EL (cell line): ENCODE measurements at regions not wholly inside any gene's neighbourhood (a gene's known extent, or its start where the extent isn't known, plus 50 kb on each side); places are given as distances from the start of the nearest gene placed in this dataset.
A peak's percentile ranks its signal among the peaks of the same experiment; 100 is the strongest.
"Not testable (repeated sequence)": the region's sequence is repeated elsewhere in the genome, so short reads cannot be mapped to it uniquely, and the experiment has no call there.

Experiments
- DNase-seq: peaks from one replicate; pipeline ENCODE4 v3.0.0-alpha.2; 2016

DNA sequence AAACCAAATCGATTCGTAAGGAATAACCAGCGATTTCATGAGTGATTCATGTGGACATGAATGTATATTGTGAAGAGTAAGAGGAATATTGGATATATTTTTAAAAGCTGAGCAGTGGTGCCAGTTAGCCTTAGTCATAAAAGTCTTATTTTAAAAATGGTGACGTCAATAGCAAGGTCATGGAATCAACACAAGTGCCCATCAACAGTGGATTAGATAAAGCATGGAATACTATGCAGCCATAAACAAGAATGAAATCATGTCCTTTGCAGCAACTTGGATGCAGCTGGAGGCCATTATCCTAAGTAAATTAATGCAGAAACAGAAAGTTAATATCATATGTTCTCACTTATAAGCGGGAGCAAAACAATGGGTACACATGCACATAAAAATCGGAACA, 89.0 kb upstream of the STOX2 start:
- no peak for DNase-seq

DNA sequence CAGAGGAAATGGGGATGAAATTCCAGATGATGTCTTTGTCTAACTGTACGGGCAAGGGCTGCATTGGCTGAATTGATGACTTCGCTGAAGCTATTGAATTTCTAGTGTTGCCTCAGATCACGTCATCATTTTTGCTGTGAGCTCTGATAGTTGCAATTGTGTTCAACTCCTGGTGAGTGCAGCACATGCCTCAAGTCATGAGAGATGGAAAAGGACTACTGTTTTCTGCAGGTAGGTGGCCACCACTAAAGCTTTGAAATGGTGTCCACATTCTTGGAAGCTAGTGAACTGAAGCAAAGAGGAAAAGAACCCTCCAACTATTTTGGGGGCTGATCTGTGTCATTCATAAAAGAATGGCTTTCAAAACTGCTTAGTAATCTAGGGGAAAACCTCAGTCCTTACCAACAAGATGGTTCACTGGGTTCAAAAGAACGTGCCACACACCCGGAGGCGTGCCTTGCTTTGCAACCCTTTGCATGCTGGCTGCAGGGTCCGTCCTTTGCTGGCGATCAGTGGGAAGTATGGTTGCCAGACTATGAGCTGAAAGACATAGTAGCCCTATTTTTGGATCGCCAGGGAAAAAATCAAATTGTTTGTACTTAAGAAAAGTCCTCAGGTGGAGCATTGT, 88.1 kb upstream of the STOX2 start:
- DNase-seq = no peak

DNA sequence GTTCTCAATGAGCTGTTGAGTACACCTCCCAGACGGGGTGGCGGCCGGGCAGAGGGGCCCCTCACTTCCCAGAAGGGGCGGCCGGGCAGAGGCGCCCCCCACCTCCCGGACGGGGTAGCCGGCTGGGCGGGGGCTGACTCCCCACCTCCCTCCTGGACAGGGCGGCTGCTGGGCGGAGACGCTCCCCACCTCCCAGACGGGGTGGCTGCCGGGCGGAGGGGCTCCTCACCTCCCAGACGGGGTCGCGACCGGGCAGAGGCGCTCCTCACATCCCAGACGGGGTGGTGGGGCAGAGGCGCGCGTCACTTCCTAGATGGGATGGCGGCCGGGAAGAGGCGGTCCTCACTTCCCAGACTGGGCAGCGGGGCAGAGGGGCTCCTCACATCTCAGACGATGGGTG, 86.5 kb upstream of the STOX2 start:
- DNase-seq = not testable (repeated sequence)

DNA sequence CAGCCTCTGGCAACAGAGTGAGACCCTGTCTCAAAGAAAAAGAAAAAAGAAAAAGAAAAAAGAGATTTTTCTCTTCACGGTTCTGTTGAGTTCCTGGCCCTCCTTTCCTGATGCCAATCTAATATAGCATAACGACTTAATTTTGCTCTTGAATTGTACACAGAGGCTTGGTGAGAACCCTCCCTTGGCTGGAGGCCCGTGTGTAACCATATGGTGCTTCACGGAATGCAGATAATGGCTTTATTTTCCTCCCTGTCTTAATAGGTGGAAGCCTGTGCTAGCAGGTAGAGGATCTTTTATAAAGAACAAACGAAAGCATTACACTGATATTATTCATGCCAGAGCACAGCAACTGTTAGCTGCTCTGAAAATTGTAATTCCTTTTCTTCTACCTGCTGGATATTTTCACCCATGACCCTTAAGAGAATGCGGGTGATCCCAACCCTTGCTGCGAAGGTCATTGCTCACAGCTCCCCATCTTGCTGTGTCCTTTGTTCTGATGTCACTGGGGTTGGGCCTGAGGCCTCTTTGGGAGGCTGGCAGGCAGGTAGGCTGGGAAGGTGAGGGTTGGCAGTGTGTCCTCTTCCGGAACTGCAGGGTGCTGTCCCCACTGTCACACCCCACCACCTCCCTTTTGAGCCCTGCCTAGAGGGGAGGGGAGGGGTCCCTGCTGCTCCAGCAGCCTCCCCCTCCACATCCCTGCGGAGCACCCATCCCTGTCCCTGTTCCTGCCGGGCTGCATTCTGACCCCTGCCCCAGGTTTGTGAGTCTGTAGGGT, 83.8 kb upstream of the STOX2 start:
- no peak for DNase-seq

DNA sequence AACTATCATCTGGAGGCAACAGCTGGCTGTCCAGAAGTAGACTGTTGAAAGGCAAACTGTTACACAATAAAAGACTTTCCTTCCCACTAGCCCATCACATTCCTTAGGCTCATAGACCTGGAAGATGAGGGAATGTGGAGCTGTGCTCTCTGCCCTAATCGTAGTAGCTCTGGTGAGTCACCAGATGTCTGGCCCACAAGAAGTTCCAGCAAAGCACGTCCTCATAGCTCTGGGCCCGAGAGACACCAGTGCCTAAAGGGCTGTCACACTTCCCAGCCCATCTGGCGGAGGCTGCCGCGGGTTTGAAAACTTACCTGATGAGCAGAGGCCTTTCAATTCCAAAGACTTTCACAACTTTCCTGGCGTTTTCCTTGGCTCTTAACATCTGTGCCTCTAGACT, 81.7 kb upstream of the STOX2 start:
- peak; percentile 65 for DNase-seq

DNA sequence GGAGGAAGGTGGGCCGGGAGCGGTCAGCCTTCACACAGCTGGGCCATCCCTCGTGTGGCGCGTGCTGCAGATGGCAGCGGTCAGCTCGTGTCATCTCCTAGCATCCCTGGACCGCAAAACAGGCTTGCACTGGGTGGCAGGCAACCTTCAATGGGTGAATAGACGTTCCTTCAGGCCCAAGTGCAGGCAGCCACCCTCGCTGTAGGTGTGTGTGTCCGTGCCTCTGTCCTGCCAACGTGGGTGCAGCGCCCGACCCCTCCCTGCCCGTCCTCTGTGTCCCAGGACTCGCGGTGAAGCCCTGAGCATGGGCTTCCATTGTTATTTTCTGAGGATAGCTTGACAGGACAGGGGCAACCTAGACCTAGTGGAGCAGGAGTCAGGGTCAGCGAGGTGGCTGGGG, 79.8 kb upstream of the STOX2 start:
- DNase-seq = no peak

DNA sequence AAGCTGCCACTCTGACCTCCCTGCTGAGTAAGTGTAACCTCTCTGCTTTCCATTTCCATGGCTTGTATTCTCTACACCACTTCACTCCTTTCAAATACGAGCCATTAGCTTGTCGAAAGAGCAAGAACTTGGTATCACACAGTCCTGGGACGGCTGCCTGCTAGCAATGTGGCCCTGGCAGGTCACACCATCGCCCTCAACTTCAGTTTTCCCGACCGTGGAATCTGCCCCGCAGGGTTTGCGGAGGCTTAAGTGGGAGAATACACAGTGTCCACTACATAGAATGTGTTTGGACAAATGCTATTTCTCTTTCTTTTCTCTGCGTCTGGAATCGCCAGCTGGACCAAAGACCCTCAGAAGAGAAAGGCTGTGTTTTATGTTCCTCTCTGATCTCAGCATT, 78.6 kb upstream of the STOX2 start:
- no peak for DNase-seq

DNA sequence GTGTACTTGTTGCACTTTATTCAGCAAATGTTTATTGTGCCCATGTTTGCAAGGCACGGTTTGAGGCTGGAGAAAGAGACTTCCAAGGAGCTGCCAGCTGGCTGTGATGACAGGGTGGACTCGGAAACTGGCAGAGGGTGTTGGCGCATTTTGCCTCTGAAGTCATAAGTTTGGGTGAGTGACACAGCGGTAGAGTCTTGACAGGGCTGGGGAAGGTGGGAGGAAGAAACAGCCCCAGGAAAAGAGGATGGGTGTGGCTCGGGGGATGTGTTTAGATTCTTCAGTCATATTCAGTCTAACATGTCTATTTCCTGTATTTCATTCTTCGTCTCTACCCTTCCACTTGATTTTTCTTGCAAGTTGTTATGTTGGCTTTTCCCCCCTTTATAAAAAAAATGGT, 77.0 kb upstream of the STOX2 start:
- no peak for DNase-seq

DNA sequence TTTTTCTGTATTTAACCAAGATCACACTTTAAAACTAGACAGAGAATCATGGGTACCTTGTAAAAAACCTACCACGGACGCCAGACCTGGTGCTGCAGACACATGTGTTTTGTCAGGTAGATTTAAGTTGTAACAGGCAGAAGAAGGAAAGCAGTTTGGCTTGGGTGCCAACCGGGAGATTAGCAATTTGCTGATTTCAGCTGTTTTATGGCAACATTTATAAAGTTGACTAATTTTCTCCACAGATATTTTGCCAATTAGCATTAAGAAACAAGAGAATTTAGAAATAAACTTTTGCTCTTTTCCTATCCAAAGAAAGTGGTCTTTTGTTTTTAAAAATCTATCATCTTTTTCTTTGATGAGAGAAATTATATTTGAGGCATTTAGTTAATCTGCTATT, 76.3 kb upstream of the STOX2 start:
- DNase-seq = no peak

DNA sequence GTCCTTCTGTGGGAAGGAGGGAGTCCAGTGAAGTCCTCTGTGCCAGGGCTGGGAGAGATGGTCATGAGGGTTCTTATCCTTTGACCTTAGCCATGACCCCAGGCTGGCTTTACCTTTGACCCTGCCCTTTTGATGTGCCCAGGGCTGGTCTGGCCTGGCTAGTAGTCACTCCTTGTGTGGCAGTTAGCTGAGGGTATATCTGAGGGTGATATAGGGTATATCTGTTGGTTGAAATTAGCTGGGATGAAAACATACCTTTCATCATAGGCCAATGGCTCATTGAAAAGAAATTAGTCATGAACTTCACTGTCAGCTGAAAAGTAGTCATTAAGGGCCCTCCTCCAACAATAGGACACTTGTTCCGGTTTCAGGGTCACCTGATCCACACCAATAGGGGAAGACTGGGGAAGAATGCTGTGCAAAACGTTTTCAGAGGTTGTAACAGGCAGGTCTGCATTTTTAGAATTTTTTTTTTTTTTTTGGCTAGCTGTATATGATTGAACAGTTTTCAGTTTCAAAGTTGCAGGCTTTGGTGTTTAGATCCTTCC, 74.6 kb upstream of the STOX2 start:
- DNase-seq = no peak

DNA sequence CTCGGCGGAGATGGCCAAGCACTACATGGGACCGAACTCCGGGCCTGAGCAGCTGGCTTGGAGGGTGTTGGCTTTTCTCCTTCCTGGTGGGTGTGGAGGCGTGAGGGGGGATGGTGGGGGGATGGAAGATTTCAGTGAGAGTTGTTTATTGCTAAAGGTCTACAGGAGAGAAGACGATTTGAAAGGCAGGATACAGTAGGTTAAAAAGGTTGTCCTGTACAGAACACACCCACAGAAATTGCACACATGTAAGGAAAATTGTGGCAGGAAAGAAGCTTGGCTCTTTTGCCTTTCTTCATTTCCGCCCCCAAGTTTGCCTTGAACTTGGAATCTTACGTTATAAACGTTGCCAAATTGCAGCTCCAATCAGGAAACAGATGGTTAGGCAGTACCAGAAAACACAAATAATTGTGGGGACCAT, 74.1 kb upstream of the STOX2 start:
- DNase-seq = no peak

DNA sequence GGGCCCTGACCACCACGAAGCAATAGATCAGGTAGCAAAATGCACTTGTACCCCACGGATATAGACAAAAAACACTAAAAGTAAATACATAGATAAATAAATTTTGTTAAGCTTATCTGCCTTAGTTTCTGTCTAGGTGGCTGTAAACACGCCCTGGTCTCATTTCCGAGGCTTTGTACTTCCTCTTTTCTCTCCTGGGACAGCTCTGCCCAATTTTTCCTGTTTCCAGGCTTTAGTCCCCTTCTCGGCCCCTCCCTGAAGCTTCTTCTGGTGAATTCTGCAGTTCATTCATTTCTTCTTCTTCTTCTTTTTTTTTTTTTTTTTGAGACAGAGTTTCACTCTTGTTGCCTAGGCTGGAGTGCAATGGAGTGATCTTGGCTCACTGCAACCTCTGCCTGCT, 73.4 kb upstream of the STOX2 start:
- DNase-seq = no peak

DNA sequence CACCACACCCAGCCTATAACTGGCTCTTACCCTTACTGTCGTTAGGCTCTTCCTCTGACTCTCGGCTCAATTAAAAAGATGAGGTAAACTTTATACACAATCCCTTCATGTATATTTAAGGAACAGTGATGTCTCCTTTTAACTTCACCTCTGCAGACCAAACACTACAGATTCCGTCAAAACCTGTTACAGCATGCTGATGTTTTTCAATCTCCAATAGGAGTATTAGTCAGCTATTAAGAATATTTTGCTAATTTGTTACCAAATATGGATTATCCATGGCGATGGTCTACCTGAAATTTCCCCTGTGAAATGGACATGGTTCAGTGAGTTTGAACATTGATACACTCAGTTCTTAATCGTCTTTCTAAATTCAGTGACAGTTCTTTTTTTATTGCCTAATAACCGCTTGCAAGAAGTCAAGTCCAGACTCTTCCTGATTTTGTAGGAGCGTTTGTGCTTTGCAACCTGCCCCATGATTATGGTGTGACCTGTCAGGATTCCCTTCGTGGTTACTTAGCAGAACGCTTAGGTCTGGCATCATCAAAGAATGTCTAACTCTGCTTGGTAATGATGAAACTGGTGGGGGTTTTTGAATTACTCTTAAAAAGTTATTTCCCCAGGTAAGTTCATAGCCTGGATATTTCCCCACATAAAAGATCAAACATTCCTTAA, 72.2 kb upstream of the STOX2 start:
- no peak for DNase-seq

DNA sequence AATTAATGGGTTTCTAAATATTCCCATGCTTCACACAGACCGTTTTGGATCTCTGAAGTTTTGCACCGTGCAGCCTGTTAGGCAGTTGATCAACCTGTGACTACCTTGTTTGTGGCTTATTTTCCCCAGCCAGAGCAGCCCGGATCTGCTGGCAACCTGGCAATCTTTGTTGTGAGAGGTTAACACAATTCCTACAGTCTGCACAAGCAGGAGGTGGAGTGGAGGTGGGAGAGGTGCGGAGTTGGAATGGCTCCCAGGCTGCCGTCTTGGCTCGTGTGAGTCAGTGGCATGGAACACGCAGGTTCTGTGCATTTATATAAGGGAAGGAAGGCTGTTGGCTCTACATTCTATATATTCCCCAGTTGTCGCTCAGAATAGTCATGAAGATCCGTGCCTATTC, 70.9 kb upstream of the STOX2 start:
- no peak for DNase-seq

DNA sequence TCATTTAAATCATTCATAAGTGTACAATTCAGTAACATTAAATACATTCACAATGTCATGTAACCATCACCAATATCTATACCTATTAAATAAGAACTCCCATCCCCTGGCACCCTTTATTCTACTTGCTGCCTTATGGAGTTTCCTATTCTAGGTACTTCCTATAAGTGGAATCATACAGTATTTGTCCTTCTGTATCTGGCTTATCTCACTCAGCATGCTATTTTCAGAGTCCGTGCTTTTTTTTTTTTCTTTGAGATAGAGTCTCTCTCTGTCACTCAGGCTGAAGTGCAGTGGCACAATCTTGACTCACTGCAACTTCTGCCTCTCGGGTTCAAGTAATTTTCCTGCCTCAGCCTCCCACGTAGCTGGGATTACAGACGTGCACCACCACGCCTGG, 67.9 kb upstream of the STOX2 start:
- DNase-seq = no peak

DNA sequence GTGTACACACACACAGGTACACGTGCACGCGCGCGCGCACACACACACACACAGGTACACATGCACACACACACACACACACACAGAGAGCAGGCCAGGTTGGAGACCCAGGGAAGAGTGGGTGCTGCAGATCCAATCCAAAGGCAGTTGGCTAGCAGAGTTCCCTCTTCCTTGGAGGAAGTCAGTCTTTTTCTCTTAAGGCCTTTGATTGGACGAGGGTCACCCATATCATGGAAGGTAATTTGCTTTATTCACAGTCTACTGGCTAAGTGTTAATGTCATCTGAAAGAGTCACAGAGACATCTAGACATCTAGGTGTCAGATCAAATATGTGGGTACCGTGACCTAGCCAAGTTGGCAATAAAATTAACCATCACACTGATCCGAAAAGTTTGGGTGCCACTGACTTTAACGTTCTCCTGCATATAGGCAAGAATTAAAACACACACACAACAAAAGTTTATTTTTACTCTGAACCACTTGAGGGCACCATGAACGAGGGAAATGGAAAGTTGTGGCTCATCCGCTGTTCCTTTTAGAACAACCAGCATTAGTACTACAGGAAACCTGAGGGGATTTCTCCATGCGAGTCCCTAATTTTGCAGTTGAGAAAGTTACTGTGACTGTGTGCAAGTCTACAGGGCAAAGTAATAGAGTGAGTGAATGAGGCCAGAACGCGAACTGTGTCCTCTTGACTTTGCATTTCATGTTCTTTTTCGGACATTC, 66.0 kb upstream of the STOX2 start:
- DNase-seq = peak; percentile 6

DNA sequence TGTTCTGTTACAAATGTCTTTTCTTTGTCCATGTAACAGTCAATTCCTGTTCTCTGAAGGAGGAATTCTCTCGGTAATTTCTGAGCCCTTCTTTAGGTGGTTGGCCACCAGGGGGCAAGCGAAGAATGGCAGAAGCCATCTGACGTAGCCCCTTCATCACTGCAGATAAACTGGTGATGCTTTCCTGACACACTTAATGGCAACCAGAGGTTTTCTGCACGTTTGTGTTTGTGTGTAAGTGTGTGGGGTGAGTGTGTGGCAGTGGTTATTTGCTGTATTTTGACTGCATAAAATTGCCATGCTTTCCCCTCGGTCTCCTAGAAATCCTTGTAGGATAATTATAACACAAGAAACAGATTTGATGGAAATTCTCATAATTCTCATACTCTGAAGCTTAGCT, 64.8 kb upstream of the STOX2 start:
- peak; percentile 61 for DNase-seq

DNA sequence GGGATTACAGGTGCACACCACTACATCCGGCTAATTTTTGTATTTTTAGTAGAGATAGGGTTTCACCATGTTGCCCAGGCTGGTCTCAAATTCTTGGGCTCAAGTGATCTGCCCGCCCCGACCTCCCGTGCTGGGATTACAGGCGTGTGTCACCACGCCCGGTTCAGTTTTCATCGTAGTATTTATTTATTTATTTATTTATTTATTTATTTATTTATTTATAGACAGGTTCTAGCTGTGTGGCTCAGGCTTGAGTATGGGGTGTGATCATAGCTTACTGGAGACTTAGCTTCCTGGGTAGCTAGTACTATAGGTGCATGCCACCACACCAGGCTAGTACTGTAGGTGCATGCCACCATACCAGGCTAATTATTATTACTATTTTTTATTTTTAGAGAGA, 64.1 kb upstream of the STOX2 start:
- no peak for DNase-seq

DNA sequence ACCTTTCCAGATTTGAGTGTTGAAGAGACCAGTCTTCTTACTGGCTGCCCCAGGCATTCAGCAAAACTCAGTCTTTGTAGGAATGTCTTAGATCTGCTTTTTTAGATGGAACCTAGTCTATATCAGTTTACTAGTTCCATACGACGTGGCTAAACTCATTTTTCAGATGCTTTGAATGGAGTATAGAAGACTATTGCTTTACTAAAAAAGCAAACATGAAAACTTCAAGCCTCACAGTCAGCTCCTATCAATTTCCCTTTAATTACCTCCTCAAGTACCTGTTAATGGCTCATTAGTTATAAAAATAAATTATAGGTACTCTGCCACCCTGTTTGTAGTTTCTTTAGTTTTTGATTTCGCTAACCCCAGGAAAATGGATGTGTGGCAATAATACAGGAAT, 63.0 kb upstream of the STOX2 start:
- no peak for DNase-seq

DNA sequence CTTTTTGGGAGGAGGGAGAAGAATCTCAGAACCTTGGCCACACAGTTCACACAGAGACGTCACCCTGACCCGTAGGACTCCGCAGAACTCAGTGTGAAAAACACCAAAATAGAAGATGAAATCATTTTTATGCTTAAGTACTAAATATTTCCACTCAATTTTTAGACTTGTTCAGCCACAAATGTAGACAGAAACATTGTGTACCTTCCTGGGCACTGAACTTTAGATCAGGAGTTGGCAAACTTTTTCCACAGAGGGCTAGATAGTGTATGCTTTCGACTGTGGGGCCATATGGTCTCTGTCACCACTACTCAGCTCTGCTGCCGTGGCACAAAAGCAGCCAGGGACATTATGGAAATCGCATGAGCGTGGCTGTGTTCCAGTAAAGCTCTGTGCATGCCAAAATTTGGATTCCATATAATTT, 61.8 kb upstream of the STOX2 start:
- DNase-seq = no peak

DNA sequence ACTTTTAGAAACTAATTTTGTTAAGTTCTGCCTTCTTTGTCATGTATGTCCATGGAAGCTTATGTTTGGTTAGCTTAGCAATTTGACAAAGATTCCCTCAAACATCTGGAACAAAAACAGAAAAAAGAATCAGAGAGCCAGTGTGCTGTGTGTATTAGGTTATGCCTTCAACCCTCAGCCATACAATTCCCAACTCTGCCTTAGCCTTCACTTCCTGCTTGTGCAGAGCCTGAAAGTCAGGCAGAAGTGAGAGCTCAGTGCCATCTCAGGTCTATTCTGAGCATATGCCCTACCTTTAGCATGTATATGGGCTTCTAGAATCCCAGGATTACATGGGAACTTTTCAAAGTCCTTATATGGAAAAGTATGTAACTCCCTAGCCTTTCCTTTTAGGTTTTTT, 58.2 kb upstream of the STOX2 start:
- DNase-seq = no peak

DNA sequence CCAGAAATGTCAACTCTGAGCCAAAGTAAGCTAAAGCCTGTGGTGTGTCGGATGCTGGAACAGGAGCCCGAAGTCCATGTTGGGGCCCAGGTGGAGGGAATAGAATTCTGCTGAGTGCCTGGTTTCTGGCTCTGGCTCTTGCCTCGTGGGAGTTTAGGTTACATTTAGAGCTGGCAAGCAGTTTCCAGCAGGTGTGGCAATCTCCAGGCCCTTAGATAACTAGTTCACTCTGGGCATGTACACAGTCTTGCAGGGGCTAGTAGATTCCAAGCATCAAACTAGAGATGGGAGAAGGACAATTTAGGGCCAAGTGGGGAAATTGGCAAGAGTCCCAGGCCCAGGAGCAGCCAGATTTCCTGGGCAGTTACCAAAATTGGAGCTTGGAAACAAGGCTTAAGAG, 56.3 kb upstream of the STOX2 start:
- DNase-seq = no peak

DNA sequence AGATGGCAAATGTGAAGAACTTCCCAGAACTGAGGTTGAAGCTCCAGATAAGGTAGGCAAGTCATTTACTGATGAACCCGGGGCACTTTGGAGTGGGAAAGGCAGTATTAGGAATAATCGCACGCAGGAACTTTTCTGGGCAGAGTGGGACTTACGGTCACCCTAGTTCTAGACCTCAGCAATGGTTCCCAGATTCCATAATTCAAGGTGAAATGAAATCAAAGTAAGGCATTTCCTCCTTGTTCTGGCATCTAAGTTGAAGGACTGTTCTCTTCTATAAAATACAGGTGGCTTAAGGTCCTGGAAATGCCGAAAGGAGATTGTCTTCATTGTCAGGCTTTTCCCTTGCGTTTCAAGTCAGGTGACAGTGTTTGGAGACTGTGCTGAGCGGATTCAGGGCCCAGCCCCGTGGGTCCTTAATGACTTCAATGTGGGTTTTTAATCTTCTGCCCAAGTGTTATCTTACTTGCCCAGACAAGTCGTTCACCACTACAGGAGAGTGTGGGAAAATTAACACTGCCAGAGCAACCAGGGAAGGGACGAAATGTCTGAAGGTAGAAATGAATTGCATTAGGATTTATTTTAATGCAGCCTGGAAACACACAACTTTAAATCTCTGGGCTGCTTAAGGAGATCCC, 52.1 kb upstream of the STOX2 start:
- DNase-seq = no peak
